Brain pericyte (primary cell): ENCODE measurements at regions not wholly inside any gene's neighbourhood (a gene's known extent, or its start where the extent isn't known, plus 50 kb on each side); places are given as distances from the start of the nearest gene placed in this dataset.
"Not testable (repeated sequence)": the region's sequence is repeated elsewhere in the genome, so short reads cannot be mapped to it uniquely, and the experiment has no call there.

Experiments
- DNase-seq: peaks from one replicate; pipeline ENCODE4 v3.0.0-alpha.2; 2012; ENCODE audit warnings: low read depth, low spot score

DNA sequence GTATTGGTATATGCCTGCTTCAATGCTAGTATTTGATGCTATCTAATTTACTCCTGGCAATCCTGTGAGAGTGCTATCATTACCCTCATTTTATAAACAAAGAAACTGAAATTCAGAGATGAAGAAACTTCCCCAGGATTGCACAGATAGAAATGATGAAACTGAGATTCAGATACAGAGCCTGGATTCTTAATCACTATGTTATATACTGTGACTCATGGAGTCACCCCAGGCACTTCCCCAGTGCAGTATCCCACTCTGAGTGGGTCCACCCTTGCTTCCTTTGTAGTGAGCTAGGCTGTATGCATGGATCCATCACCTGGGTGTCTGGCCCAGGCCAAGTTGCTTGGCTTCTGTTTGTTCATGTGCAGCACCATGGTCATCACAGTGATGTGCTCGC is 133.9 kb downstream of the TRIM43 start:
- DNase-seq = not testable (repeated sequence)

DNA sequence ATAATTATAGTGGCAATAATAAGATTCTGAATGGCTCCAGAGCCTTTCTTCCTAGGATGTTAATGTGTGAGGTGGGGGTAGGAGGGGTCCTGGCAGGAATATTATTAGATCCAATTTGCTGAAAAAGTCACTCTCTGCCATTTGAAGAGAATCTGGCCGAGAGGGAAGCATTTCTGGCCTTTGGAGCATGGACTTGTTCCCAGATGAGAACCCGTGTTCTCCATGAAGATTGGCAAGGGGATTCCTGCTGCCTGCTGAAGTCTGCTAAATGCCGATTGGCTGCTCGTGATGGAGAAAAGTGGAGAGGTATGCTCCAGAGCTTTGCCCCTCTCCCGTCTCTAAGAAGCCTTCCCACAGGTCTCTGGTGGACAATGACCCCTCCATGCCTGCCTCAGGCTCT is 135.6 kb downstream of the TRIM43 start:
- not testable (repeated sequence) for DNase-seq

DNA sequence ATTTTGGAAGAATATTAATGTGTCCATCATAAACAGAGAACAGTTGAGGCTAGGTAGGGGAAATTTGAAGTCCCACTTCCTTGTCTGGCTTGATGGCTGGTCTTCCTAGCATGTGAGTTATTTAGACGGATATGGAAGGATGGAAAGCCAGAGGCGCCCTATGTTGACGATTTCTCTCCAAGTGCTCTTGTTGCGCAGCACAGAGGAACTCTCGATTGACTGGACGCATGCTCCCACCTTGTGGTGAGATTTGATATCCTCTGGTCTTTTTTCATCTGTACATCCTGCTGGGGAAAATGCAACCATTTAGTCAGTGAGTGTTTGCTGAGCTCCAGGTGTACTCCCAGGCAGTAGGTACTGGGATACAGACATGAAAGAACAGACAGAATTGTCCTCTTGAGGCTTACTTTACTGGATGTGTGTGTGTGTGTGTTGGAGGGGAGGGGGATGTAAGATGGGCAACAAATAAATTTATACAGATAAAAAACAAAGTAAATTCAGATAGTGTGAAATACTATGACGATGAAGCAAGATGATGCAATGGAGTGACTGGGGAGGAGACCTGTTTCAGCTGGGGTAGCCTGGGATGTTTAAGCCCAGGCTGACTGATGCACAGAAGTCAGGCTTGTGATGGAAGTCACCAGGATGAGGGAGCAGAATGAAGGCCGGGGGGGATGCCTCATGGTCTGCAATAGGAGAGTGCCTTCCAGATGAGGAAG is 137.2 kb downstream of the TRIM43 start:
- peak; percentile 65 for DNase-seq

DNA sequence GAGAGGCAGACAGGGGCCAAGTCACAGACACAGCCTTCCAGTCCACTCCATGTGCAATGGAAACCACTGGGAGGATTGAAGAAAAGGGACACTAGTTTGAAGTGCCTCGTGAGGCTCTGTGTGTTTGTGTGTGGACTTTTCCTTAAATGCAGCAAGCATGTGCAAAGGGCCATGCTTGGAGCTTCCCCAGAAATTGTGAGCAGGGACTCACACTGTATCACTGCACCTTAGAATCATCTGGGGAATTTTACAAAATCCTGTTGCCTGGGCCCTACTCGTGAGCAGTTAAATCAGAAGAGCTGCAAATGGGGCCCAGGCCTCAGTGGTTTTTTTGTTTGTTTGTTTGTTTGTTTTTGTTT is 137.8 kb downstream of the TRIM43 start:
- DNase-seq = no peak

DNA sequence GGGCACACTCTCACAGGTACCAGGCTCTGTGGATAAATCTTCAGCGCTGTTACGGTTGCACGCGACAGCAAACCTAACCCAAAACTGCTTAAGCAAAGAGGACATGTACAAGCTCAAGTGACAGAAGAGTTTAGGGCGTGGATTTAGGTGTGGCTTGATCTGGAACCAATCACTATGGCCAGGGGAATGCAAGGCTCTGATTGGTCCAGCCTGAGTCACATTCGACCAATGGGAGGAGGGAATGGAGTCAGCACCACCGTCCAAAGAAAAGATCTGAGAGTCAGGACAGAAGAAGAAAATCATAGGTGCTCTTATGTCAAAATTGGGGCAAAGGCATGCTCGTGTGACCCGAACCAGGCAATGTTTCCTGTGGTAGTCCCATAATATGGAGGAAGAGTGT is 139.0 kb downstream of the TRIM43 start:
- DNase-seq = no peak

DNA sequence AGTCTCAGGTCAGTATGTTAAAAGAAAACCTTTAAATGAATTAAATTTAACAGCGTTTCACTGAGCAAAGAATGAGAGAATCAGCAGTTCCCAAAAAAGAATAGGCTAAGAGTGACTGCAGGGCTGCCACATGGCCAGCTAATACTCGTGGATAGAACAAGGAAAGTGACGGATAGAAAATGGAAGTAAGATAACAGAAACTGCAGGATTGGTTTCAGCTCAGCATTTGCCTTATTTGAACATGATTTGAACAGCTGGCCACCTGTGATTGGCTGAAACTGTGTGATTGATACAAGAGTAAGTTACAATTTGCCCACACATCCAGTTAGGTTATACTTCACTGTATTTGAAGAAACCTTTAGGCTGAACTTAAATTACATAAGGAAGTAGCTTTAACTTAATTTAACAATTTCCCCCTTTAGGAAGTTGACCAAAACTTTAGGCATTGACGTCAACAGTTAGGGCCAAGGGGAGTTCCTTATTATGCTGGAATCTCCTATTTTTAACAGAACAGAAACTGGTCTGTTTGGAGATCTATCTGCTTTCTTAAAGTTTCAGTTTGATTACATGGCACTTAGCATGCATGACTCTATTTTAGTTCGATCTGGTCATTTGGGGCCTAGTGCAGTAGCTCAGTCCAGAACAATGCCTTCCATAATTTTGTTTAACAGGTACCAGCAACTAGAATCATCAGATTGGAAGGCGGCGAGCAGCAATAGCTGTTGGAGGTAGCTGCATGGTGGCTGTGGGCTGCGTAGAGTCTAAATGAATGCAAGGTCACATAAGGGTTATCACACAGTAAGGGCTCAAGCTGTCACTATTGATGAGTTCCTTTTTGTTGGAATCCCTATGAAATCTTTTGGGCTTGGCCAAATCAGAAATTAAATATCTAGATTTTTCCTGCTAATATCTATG is 143.4 kb downstream of the TRIM43 start:
- no peak for DNase-seq

DNA sequence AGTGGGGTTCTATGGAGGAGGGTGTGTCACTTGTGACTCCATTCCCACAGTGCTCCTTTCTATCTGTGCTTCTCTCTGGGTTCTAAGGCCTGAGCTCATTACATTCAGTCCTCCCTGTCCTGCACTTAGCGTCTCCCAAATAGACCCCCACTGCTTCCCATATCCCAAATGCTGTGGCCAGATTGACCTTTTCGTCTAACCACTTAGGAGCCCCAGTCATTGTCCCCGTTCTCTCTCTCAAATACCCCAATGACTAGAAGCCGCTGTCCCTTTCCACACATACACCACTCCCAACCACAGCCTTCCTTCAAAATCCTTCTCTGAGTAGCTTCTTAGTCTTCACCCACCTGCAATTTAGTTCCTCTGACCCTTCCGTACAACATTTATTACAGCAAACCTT is 146.5 kb downstream of the TRIM43 start:
- no peak for DNase-seq

DNA sequence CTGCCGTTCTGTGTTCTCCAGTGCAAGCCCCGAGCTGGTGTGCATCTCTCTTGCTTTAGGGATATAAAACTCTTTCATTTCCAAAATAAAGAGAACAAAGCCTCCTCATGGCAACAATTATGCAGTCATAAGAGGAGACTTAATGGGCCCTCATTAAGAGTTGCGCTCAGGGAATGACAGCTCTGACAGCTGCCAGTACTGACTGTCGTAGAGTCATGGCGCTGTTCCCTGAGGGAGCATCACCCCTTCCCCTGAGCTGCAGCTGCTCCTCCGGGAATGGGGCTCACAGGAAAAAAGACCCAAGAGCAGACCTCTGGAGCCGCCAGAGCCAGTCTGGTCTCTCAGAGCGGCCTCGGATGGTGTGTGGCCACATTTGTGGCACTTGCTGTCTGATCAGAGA is 160.3 kb downstream of the TRIM43 start:
- DNase-seq = not testable (repeated sequence)

DNA sequence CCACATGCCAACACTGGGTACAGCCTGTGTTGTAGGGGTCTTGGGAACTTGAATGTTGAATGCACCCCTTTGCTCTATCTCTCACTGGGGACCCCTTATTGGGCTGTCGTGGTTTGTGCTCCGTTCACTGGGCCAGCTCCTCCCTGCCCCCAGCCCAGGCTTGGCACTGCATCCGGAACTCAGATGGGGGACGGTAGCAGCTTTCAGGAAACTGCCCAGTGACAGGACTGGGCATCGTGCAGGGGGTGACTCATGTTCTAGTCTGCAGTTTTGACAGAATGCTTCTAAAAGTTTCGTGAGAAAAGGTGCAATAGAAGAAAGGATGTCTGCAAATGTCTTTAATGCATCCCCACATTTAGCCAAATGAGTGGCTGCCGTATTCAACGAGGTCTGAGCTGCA is 162.0 kb downstream of the TRIM43 start:
- DNase-seq = not testable (repeated sequence)

DNA sequence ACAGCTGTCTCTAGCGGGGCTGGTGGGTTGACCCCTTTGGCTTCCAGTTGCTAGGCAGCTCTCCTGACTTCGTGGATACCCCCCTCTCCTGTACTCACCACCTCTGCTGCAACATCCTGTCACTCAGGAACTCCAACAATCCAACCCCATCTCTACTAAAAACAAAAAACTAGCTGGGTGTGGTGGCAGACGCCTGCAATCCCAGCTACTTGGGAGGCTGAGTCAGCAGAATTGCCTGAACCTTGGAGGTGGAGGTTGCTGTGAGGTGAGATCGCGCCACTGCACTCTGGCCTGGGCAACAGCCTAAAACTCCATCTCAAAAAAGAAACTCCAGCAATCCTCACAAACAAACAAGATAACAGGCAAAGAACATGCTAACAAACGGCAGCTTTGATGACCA is 162.4 kb downstream of the TRIM43 start:
- DNase-seq = not testable (repeated sequence)

DNA sequence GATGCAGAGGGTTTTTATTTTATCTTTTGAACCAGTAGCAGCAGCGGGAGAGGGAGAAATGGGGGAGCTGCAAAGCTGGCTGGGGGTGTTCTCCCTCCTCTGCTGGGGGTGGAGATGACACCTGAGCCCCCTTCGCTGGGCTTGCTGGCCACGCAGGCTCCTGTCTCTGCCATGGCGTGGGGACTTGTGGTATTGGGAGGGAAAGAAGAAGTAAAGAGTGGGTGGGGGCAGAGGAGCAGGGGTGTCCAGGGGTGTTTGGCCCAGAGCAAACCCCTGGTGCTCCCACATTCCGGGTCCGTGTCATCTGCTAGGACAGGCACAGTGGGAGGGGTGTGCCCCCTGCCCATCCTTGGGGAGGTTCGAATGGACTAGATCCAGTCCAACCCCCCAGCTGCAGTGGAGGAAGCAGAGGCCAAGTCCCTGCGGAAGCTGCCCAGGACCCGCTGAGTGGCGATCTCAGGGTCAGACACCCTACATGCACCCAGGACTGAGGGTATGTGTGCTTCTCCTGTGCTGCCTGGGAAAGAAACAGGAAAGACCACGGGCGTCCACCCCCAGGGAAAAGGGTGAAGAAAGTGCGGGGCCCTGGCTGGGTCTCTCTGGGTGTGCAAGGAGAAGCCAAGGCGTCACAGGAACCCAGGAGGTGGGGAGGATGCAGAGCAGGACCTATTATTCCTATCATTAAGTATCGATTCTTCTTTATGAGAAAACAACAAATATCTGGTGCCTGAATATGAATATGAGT is 163.2 kb downstream of the TRIM43 start:
- not testable (repeated sequence) for DNase-seq

DNA sequence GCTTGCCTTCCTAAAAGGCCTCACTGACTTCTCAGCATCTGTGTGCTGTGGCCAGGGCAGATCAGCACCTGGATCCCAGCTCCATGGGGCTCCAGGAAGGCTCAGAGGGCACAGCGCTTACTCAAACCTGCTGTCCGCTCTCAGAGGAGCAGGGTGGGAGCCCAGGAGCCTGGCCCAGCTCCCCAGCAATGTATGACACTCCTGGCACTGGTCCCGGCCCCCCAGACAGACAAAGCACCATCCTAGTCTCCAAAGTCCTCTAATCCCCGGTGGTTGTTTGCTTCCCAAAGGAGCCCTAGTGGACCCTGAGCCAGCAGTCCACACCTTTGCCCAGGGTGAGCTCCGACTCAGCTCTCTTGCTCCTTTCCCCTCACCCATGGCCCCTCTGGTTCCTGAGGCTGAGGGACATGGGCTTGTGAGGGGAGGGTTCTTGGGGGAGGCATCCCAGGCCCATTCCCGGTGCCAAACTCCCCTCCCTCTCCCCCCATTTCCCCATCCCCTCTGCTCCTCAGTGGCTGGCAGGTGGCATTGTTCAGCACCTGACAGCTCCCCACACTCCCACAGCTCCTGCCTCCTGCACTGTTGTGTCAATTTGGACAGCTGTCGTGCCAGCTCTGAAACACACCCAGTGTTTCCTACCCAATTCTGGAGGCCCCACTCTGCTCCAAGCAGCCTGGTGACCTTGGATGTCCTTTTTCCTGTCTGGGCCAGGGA is 164.3 kb downstream of the TRIM43 start:
- DNase-seq = not testable (repeated sequence)

DNA sequence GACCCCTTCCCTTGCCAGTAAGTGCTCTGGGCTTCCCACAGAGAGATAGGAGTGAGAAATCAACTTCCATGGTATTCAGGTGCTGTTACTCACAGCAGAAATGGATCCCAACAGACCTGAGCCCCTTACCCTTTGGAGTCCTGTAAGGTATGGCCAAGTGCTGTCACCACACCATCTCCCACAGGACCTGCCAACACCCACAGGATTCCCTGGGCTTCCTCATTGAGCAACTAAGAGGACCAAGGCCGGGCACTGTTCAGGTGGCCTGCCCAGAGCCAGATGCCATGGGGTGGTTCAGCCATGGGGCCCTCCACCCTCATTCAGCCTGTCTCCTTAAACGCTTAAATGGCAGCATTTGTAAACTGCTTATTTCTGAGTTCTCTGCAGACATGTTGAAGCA is 166.2 kb downstream of the TRIM43 start:
- DNase-seq = no peak

DNA sequence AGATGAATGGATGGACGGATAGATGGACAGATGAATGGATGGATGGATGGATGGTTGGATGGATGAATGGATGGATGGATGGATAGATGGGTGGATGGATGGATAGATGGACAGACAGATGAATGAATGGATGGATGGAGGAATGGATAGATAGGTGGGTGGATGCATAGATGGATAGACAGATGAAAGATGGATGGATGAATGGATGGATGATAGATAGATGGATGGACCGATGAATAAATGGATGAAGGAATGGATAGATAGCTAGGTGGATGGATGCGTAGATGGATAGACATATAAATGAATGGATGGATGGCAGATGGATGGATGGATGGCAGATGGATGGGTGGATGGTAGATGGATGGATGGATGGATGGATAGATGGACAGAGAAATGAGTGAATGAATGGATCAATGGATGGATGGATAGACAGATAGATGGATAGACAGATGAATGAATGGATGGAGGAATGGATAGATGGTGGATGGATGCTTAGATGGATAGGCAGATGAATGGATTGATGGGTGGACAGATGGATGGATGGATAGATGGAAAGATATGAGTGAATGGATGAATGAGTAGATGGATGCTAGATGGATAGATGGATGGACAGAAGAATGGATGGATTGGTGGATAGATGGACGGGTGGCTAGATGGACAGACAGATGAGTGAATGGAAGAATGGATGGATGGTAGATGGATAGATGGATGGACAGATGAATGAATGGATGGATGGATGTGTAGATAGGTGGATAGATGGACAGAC is 167.9 kb downstream of the TRIM43 start:
- no peak for DNase-seq

DNA sequence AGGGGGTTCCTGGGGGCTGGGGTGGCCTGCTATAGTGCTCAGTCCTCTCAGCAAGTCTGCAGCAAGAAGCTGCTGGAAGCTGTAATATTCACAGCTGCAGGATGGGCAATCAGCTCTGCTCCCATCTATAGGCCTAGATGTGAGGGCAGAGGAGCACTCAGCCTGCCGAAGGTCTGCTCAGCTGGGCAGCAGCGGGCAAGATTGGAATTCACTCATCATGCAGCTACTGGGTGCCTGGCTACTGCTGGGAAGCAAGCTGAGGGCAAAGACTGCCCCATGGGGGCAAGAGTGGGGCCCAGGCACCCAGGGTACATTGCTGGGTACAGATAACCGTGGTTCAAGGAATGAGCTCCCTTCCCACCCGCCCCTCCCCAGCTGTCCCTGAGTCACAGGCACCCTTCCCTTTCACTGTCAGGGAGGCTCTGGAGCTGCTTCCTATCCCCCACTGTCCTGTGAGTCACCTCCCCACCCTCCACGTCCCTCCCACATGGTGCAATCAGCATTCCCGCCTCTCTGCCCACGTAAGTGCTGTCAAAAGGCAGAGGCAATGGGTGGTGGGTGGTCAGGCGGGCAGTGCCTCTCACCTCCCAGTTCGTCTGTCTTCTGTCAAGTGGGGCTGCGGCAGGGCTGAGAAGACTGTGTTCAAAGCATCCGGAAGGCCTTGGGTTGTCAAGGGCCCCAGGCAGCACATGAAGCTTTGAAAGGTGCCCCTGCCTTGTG is 169.2 kb downstream of the TRIM43 start:
- DNase-seq = no peak

DNA sequence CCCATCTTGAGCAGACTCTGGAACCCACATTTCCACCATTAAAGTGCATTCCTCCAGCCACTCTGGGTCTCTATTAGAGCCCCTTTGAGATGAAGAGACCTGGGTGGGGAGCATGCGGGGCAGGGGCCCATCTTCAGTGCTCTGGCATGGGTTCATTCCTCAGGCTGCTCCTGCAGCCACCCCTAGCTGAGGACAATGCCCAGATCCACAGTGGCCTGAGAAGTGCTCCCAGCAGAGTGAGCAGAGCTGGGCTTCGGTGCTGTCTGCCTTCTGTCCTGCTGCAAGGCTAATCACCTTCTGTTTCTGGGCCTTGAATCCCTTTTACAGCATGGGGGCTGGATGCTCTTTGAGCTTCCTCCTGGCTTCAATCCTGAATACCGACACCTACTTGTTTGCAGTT is 169.8 kb downstream of the TRIM43 start:
- no peak for DNase-seq

DNA sequence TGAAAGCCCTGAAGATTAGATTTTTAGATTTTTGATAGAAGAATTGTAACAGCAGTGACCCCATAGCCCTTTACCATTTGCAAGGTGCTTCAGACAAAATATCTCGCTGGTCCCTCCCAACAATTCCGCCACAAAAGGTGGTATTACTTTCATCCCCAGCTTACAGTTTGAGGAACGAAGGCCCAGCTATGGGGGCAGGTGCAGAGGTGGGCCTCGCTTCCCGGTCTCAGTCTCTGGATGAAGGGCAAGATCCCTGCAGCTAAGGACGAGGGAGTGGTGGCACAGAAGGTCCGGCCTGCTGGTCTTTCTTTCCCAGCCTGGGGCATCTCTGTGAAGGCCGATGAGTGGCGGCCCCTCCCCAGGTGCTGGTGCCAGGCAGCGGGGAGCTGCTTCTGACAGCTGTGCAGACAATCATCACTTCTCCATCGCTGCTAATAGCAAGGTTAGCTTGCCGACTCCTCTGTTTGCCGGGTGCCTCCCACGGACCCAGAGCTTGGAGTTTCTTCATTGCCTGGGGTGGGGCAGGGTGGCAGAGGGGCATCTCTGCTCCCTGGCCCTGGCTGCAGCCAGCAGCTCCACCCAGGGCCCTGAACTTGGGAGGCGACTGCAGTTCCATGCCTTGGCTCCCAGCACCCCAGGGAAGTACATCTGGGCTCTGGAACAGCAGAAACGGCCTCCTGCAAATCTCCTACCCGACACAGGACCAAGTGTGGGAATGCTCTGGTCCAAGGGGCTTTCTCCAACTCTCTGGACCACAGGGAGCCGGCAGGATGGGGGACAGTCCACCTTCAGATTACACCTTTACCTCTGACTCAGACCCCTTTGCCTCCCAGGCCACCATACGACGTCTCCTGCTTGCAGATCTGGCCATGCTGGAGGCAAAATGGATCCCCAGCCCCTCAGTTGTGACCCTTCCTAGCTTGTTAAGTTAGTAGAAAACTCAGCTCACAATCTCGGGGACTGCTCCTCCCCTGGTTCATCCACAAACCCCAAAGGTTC is 170.5 kb downstream of the TRIM43 start:
- not testable (repeated sequence) for DNase-seq

DNA sequence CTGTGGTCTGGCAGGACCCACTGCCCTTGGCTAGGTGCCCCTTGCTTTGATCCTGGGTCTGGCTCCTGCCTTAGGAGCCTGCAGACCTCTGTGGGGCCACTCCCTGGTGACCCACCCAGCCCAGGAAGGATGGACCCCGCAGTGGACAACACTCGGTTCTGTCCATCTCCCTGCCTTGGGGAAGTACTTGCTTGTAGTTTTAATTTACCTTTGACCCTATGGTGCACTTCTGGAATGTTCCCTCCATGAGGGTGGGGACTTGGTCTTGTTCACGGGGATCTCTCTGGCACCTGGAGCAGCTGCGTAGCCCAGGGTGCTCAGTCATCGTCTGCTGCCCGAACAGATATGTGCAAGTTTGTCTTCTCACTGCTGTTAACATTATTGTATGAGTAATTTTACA is 171.3 kb downstream of the TRIM43 start:
- not testable (repeated sequence) for DNase-seq

DNA sequence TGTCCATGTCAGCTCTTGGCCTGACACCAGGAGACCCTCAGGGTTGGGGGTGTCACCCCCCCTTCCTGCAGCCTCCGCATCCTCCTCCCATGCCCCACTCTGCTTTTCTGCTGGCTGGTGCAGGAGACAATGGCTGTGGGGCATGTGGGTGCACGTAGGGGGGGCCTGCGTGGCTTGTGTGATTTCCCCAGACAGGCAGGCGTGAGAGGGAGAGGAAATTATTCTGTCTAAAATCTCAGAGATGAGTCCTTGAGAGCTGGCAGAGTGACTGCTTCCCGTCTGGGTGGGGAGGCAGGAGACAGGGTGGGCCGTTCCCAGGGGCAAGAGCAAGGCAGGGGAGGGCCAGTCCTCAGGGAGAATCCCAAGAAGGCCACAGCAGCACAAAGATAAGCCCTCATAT is 173.2 kb downstream of the TRIM43 start:
- DNase-seq = not testable (repeated sequence)
